Stomach smooth muscle (tissue), 2 donors: ENCODE measurements at regions not wholly inside any gene's neighbourhood (a gene's known extent, or its start where the extent isn't known, plus 50 kb on each side); places are given as distances from the start of the nearest gene placed in this dataset.

Experiments
- H3K27ac ChIP-seq: one replicate; pipeline ENCODE4 v1.7.0; 2013; ENCODE audit warnings: mild to moderate bottlenecking, low read length, inconsistent platforms
- H3K27me3 ChIP-seq, 2 donors: one replicate each; pipeline ENCODE4 v1.7.0; 2013; ENCODE audit warnings: low read length in 2 of 2; ENCODE audit not compliant: insufficient read depth in 2 of 2, control insufficient read depth in 1 of 2
- H3K36me3 ChIP-seq, 2 donors: one replicate each; pipeline ENCODE4 v1.7.0; 2013; ENCODE audit warnings: low read length in 2 of 2; ENCODE audit not compliant: control insufficient read depth in 2 of 2, insufficient read depth in 2 of 2
- H3K4me1 ChIP-seq: one replicate; pipeline ENCODE4 v1.7.0; 2013; ENCODE audit warnings: low read length; ENCODE audit not compliant: control insufficient read depth, insufficient read depth
- H3K4me3 ChIP-seq, 2 donors: one replicate each; pipeline ENCODE4 v1.7.0; 2013; ENCODE audit warnings: low read length in 2 of 2
- H3K9ac ChIP-seq, 2 donors: one replicate each; pipeline ENCODE4 v1.7.0; 2013; ENCODE audit warnings: low read length in 2 of 2, mild to moderate bottlenecking in 1 of 2
- H3K9me3 ChIP-seq, 2 donors: one replicate each; pipeline ENCODE4 v1.7.0; 2013; ENCODE audit warnings: low read length in 2 of 2; ENCODE audit not compliant: control insufficient read depth in 2 of 2
- donor health status: healthy.
- donor health status: Pancreatic carcinoma.

- no peak overlapping the region for H3K27ac ChIP-seq
- no peak overlapping the region for H3K9ac ChIP-seq
- no peaks in the 10 kb centered on the region for H3K4me1 ChIP-seq
- H3K9me3 ChIP-seq = peaks cover 8 to 9% of the 10 kb centered on the region in 2 donors
- no peaks in the 10 kb centered on the region for H3K36me3 ChIP-seq
- peaks cover 0 to 2% of the 10 kb centered on the region in 2 donors for H3K27me3 ChIP-seq
- H3K4me3 ChIP-seq = no peak overlapping the region
Observed at GRCh38 chr15:98480844-98481243, 167.5 kb upstream of the IGF1R start.

DNA sequence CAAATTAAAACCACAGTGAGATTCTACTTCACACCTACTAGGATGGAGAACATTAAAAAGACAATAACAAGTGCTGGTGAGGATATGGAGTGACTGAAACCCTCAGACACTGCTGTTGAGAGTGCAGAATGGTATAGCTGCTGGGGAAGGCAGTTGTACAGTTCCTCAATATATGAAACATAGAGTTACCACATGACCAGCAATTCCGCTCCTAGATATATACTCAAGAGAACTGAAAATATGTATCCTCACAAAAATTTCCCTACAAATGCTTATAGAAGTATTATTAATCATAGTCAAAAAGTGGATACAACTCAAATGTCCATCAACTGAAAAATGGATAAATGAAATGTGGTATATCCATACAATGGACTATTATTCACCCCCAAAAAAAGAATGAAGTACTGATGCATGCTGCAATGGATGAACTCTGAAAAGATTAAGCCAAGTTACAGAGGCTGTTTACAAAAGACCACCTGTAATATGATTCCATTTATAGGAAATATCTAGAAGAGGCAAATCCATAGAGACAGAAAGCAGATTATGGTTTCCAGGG lies 164.7 kb upstream of the IGF1R start:
- no peak overlapping the region for H3K4me3 ChIP-seq
- H3K9me3 ChIP-seq = peaks cover 3 to 7% of the 10 kb centered on the region in 2 donors
- H3K27ac ChIP-seq = no peak overlapping the region
- H3K36me3 ChIP-seq = no peaks in the 10 kb centered on the region
- H3K9ac ChIP-seq = no peak overlapping the region
- H3K4me1 ChIP-seq = no peaks in the 10 kb centered on the region
- H3K27me3 ChIP-seq = peaks cover 0 to 2% of the 10 kb centered on the region in 2 donors

DNA sequence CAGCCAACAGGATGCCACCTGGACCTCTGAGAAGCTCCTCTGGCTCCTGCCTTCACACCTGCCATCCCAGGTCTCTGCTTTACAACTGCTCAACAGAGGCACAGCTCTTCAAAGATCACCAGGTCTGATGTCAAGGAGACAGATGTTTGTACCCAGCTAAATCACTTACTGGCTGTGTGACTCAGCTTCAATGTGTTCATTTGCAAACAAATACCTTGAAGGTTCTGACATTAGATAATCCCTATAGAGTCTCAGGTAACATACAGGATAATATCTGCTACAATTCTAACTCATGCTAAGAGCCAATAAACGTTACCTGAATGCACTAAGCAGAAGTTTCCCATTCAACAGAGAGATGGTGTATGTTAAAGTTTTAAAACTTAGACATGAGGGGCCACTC lies 163.4 kb upstream of the IGF1R start:
- Histone ChIP-seq H3K36me3 (no peaks in the 10 kb centered on the region), H3K27ac (no peak overlapping the region), H3K4me1 (no peaks in the 10 kb centered on the region), H3K4me3 (no peak overlapping the region), H3K9ac (no peak overlapping the region), H3K9me3 (peaks cover 3 to 7% of the 10 kb centered on the region in 2 donors), H3K27me3 (peaks cover 0 to 2% of the 10 kb centered on the region in 2 donors)

GRCh38 chr15:98485451-98485850 lies 162.9 kb upstream of the IGF1R start:
- no peaks in the 10 kb centered on the region for H3K4me1 ChIP-seq
- no peaks in the 10 kb centered on the region for H3K36me3 ChIP-seq
- no peak overlapping the region for H3K9ac ChIP-seq
- no peak overlapping the region for H3K4me3 ChIP-seq
- peaks cover 0 to 2% of the 10 kb centered on the region in 2 donors for H3K27me3 ChIP-seq
- no peak overlapping the region for H3K27ac ChIP-seq
- H3K9me3 ChIP-seq = peaks cover 3 to 7% of the 10 kb centered on the region in 2 donors

DNA sequence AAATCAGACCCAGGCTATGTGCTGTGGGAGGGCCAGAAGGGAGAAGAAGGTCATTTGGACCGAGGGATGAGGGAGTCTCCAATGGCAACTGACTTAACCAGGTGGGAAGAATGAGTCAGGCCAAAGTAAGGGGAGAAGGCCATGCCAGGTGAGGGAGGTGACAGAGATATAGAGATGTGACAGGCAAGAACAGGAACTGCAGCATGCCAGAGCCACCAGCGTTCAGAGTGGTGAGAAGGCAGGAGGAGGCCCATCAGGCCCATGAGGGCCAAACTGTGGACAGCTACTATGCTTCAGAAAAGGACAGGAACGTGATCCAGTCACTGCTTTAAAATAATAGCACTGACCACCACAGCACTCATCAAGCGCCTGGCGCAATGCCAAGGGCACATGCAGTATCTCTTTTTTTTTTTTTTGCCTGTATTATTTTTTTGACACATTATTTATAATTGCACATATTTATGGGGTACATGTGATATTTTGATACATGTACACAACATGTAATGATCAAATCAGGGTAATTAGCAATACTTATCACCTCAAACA lies 154.3 kb upstream of the IGF1R start:
- H3K4me3 ChIP-seq = no peak overlapping the region
- no peaks in the 10 kb centered on the region for H3K9me3 ChIP-seq
- H3K27ac ChIP-seq = no peak overlapping the region
- H3K36me3 ChIP-seq = no peaks in the 10 kb centered on the region
- H3K4me1 ChIP-seq = no peaks in the 10 kb centered on the region
- no peaks in the 10 kb centered on the region for H3K27me3 ChIP-seq
- H3K9ac ChIP-seq = no peak overlapping the region

DNA sequence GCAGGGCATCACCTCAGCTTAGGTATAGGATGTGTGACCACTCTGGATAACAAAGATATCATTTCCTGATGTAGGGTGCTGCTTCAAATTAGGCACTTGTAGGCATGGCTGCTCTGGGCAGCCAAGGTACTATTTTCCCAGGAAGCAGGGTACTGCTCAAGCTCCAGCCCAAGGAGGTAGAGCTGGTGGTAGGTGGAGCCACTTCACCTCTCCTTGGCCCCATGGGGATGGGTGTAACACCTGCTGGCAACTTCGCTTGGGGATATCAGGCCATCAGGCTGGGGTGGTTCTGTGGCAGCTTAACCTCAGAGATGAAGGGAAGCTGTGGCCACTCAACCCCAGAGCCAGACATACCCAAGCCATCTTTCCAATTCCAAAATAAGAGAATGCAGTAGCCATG lies 147.1 kb upstream of the IGF1R start:
- Histone ChIP-seq H3K9me3 (no peaks in the 10 kb centered on the region), H3K36me3 (no peaks in the 10 kb centered on the region), H3K9ac (no peak overlapping the region), H3K4me1 (peaks cover 3% of the 10 kb centered on the region), H3K4me3 (no peak overlapping the region), H3K27ac (no peak overlapping the region), H3K27me3 (peaks cover 0 to 13% of the 10 kb centered on the region in 2 donors)

DNA sequence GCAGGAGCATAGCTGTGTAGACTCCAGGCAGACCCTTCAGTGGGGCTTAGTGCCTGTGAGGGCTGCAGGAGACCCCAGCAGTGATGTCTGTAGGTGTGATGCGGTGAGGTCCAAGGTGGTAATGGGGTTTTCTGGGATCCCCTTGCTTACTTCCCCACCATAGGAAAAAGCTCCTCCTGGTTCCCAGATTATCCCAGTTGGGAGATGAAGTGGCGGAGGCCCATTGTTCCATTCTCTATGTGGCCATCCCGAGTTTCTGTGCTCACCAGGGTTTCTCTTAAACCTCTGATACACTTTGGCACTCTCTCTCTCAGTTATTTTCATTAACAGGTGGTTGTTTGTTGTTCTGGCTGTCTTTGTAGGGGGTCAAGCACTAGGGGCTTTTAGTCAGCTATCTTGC lies 146.7 kb upstream of the IGF1R start:
- Histone ChIP-seq H3K4me3 (no peak overlapping the region), H3K9me3 (no peaks in the 10 kb centered on the region), H3K27me3 (peaks cover 0 to 13% of the 10 kb centered on the region in 2 donors), H3K4me1 (peaks cover 3% of the 10 kb centered on the region), H3K27ac (no peak overlapping the region), H3K36me3 (no peaks in the 10 kb centered on the region), H3K9ac (no peak overlapping the region)

- Histone ChIP-seq H3K36me3 (no peaks in the 10 kb centered on the region), H3K4me3 (no peak overlapping the region), H3K9ac (no peak overlapping the region), H3K4me1 (peaks cover 3% of the 10 kb centered on the region), H3K27me3 (peaks cover 0 to 13% of the 10 kb centered on the region in 2 donors), H3K9me3 (no peaks in the 10 kb centered on the region), H3K27ac (no peak overlapping the region)
Observed at GRCh38 chr15:98503970-98504369, 144.4 kb upstream of the IGF1R start.

- H3K9me3 ChIP-seq = no peaks in the 10 kb centered on the region
- peaks cover 3% of the 10 kb centered on the region for H3K4me1 ChIP-seq
- no peak overlapping the region for H3K27ac ChIP-seq
- no peak overlapping the region for H3K9ac ChIP-seq
- H3K4me3 ChIP-seq = no peak overlapping the region
- peaks cover 0 to 13% of the 10 kb centered on the region in 2 donors for H3K27me3 ChIP-seq
- no peaks in the 10 kb centered on the region for H3K36me3 ChIP-seq
Observed at GRCh38 chr15:98504998-98505397, 143.3 kb upstream of the IGF1R start.

DNA sequence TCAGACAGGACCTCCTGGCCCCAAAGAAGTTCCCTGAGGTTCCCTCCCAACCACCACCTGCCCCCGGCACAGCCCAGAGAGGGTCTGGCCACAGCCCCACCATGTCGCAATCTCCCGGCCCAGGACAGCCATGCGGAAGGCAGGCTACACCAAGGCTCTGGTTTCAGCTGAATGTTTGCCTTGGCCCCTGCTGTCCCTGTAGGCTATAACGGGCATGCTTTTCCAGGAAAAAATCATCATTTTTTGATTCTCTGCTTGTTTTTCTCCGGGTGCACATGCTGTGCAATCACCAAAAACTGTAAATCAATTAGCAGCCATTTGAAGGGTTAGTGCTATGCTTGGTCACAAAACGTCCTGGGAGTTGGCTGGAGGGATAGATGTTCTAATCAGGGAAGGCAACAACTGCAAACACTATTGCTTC lies 142.7 kb upstream of the IGF1R start:
- no peak overlapping the region for H3K9ac ChIP-seq
- no peak overlapping the region for H3K27ac ChIP-seq
- H3K36me3 ChIP-seq = no peaks in the 10 kb centered on the region

DNA sequence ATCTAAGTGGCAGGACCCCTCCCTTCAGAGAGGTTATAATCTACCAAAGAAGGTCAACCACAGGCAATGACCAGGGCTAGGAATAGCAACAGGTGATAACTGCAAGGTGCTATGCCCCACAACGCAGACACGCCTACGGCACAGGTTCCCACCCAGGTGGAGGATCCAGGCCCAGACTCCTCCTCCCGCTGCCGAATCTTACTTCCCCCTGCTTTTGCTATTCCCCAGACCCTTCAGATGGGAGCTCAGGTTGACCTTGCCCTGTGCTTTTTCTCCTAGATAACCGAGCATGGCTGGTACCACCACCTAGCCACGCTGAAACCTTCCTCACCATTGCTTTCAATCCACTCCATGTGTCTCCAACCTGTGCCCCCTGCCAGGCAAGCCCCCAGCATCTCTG lies 142.2 kb upstream of the IGF1R start:
- Histone ChIP-seq H3K4me3 (no peak overlapping the region), H3K4me1 (peaks cover 3% of the 10 kb centered on the region), H3K27ac (no peak overlapping the region)

More for the DNA sequence above, 142.7 kb upstream of the IGF1R start:
- Histone ChIP-seq H3K27me3 (peaks cover 0 to 11% of the 10 kb centered on the region in 2 donors), H3K4me1 (peaks cover 3% of the 10 kb centered on the region), H3K9me3 (no peaks in the 10 kb centered on the region), H3K4me3 (no peak overlapping the region)

More for the DNA sequence above, 142.2 kb upstream of the IGF1R start:
- Histone ChIP-seq H3K36me3 (no peaks in the 10 kb centered on the region), H3K9ac (no peak overlapping the region), H3K9me3 (no peaks in the 10 kb centered on the region), H3K27me3 (peaks cover 0 to 8% of the 10 kb centered on the region in 2 donors)
